Neural cell (in vitro differentiated cells): ENCODE measurements at regions not wholly inside any gene's neighbourhood (a gene's known extent, or its start where the extent isn't known, plus 50 kb on each side); places are given as distances from the start of the nearest gene placed in this dataset.

ENCODE experiments used
- H2AFZ ChIP-seq: fragments of 200-600, 300-800 bp; sonication (generic), shearing (Covaris generic); 2 replicates; pipeline ENCODE4 v1.6.0; 2014; ENCODE audit warnings: low read depth, mild to moderate bottlenecking, antibody characterized with exemption, low read length, moderate library complexity
- H3F3A ChIP-seq: fragments of 200-600 bp; shearing (Covaris generic); 2 replicates; pipeline ENCODE4 v1.6.1; 2016; ENCODE audit warnings: mild to moderate bottlenecking, moderate library complexity, mixed read lengths, antibody characterized with exemption, low read length; ENCODE audit not compliant: insufficient read depth, poor library complexity, severe bottlenecking
- H3K27ac ChIP-seq: fragments of 200-600, 300-800 bp; sonication (generic), shearing (Covaris generic); 2 replicates; pipeline ENCODE4 v1.5.1; 2014; ENCODE audit warnings: mild to moderate bottlenecking, low read length, moderate library complexity
- H3K27me3 ChIP-seq: fragments of 300-800, 200-600 bp; sonication (generic), shearing (Covaris generic); 2 replicates; pipeline ENCODE4 v1.6.0; 2014; ENCODE audit warnings: mild to moderate bottlenecking, low read depth, low read length, moderate library complexity; ENCODE audit not compliant: insufficient read depth
- H3K36me3 ChIP-seq: fragments of 300-800, 200-600 bp; sonication (generic), shearing (Covaris generic); 2 replicates; pipeline ENCODE4 v1.5.1; 2014; ENCODE audit warnings: mild to moderate bottlenecking, antibody characterized with exemption, low read length, moderate library complexity; ENCODE audit not compliant: insufficient read depth
- H3K4me2 ChIP-seq: fragments of 300-800, 200-600 bp; sonication (generic), shearing (Covaris generic); 2 replicates; pipeline ENCODE4 v1.6.0; 2014; ENCODE audit warnings: mild to moderate bottlenecking, low read length
- H3K4me3 ChIP-seq: fragments of 300-800, 200-600 bp; sonication (generic), shearing (Covaris generic); 2 replicates; pipeline ENCODE4 v1.5.1; 2014; ENCODE audit warnings: mild to moderate bottlenecking, low read length, moderate library complexity
- H3K79me2 ChIP-seq: fragments of 200-600 bp; shearing (Covaris generic); replicated peaks from 2 replicates; pipeline ENCODE4 v1.6.0; 2014; ENCODE audit warnings: mild to moderate bottlenecking, low read length, moderate library complexity; ENCODE audit not compliant: insufficient read depth
- H3K9ac ChIP-seq: fragments of 300-800, 200-600 bp; sonication (generic), shearing (Covaris generic); 2 replicates; pipeline ENCODE4 v1.6.1; 2016; ENCODE audit warnings: mild to moderate bottlenecking, low read length, mixed read lengths
- H3K9me2 ChIP-seq: fragments of 200-600 bp; shearing (Covaris generic); 2 replicates; pipeline ENCODE4 v1.6.1; 2016; ENCODE audit warnings: mild to moderate bottlenecking, low read length, mixed read lengths; ENCODE audit not compliant: insufficient read depth
- H3K9me3 ChIP-seq: fragments of 200-600, 300-800 bp; sonication (generic), shearing (Covaris generic); 2 replicates; pipeline ENCODE4 v1.6.1; 2016; ENCODE audit warnings: mild to moderate bottlenecking, mixed run types, low read length, moderate library complexity, mixed read lengths
- H4K20me1 ChIP-seq: fragments of 200-600 bp; shearing (Covaris generic); 2 replicates; pipeline ENCODE4 v1.6.1; 2016; ENCODE audit warnings: mild to moderate bottlenecking, mixed run types; ENCODE audit not compliant: insufficient read depth
- CTCF ChIP-seq: fragments of 450-650 bp; IDR thresholded peaks from 2 replicates; pipeline ENCODE4 v1.5.1; 2014; ENCODE audit warnings: antibody characterized with exemption, mild to moderate bottlenecking, moderate library complexity; ENCODE audit not compliant: poor library complexity, severe bottlenecking
- EP300 ChIP-seq: fragments of 450-650 bp; conservative IDR thresholded peaks from 2 replicates; pipeline ENCODE4 v1.6.1; 2014; ENCODE audit warnings: antibody characterized with exemption, mild to moderate bottlenecking, moderate library complexity; ENCODE audit not compliant: poor library complexity, severe bottlenecking
- EZH2 ChIP-seq: fragments of 200-600, 300-800 bp; shearing (Covaris generic), sonication (generic); IDR thresholded peaks from 2 replicates; pipeline ENCODE4 v1.6.1; 2014; ENCODE audit warnings: antibody characterized with exemption, low read length, borderline replicate concordance, mild to moderate bottlenecking; ENCODE audit not compliant: insufficient read depth, poor library complexity, severe bottlenecking
- POLR2AphosphoS5 ChIP-seq: IDR thresholded peaks from 2 replicates; pipeline ENCODE4 v1.6.1; 2012
- REST ChIP-seq: IDR thresholded peaks from 2 replicates; pipeline ENCODE4 v1.6.1; 2012; ENCODE audit warnings: borderline replicate concordance
- TAF1 ChIP-seq: IDR thresholded peaks from 2 replicates; pipeline ENCODE4 v1.6.1; 2012; ENCODE audit warnings: low read depth

GRCh38 chr7:68244389-68244788 lies 1247.8 kb downstream of the TYW1 start:
- Histone ChIP-seq H3K27ac (no peak overlapping the region), H3K79me2 (no peaks in the 10 kb centered on the region), H3K4me3 (no peak overlapping the region), H3K4me2 (no peak overlapping the region), H3K27me3 (no peaks in the 10 kb centered on the region), H3K9me2 (no peaks in the 10 kb centered on the region), H3K36me3 (no peaks in the 10 kb centered on the region), H2AFZ (no peak overlapping the region), H4K20me1 (no peaks in the 10 kb centered on the region), H3K9ac (no peak overlapping the region), H3K9me3 (no peaks in the 10 kb centered on the region), H3F3A (no peaks in the 10 kb centered on the region)
- TF ChIP-seq TAF1 (no peak), EP300 (no peak), REST (no peak), EZH2 (no peak)

GRCh38 chr7:68245688-68246087 lies 1249.1 kb downstream of the TYW1 start:
- H3K4me2 ChIP-seq = no peak overlapping the region
- TF ChIP-seq TAF1 (no peak), CTCF (no peak), POLR2AphosphoS5 (no peak), REST (no peak), EZH2 (no peak)
- no peaks in the 10 kb centered on the region for H4K20me1 ChIP-seq
- H3F3A ChIP-seq = no peaks in the 10 kb centered on the region
- no peaks in the 10 kb centered on the region for H3K36me3 ChIP-seq
- H3K9ac ChIP-seq = no peak overlapping the region
- no peak overlapping the region for H3K27ac ChIP-seq
- H3K9me3 ChIP-seq = no peaks in the 10 kb centered on the region
- no peaks in the 10 kb centered on the region for H3K27me3 ChIP-seq
- no peak overlapping the region for H3K4me3 ChIP-seq
- H3K79me2 ChIP-seq = no peaks in the 10 kb centered on the region
- no peak overlapping the region for H2AFZ ChIP-seq
- no peaks in the 10 kb centered on the region for H3K9me2 ChIP-seq
